ENCODE measurements at regions not wholly inside any gene's neighbourhood (a gene's known extent, or its start where the extent isn't known, plus 50 kb on each side); places are given as distances from the start of the nearest gene placed in this dataset.

- no peak for TF ChIP-seq POLR2A (IDR thresholded peaks at IDR 0.05)
- TF ChIP-seq, protein P1, sequence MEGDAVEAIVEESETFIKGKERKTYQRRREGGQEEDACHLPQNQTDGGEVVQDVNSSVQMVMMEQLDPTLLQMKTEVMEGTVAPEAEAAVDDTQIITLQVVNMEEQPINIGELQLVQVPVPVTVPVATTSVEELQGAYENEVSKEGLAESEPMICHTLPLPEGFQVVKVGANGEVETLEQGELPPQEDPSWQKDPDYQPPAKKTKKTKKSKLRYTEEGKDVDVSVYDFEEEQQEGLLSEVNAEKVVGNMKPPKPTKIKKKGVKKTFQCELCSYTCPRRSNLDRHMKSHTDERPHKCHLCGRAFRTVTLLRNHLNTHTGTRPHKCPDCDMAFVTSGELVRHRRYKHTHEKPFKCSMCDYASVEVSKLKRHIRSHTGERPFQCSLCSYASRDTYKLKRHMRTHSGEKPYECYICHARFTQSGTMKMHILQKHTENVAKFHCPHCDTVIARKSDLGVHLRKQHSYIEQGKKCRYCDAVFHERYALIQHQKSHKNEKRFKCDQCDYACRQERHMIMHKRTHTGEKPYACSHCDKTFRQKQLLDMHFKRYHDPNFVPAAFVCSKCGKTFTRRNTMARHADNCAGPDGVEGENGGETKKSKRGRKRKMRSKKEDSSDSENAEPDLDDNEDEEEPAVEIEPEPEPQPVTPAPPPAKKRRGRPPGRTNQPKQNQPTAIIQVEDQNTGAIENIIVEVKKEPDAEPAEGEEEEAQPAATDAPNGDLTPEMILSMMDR (IDR thresholded peaks at IDR 0.05) = no peak
These were observed 427.8 kb upstream of the C2CD4B start for GRCh38 chr15:62592920-62593319.
